PFSK-1 (cell line): ENCODE measurements at regions not wholly inside any gene's neighbourhood (a gene's known extent, or its start where the extent isn't known, plus 50 kb on each side); places are given as distances from the start of the nearest gene placed in this dataset.

Experiments
- FOXP2 ChIP-seq: optimal IDR thresholded peaks from 2 replicates; pipeline ENCODE3; 2011; ENCODE audit warnings: borderline replicate concordance, control low read depth, inconsistent platforms; ENCODE audit not compliant: insufficient read depth; ENCODE audit errors: extremely low read length, extremely low read depth
- POLR2AphosphoS5 ChIP-seq: IDR thresholded peaks from 2 replicates; pipeline ENCODE4 v1.6.1; 2012; ENCODE audit warnings: low read depth, mild to moderate bottlenecking, control low read depth, low read length, moderate library complexity
- REST ChIP-seq, 2 experiments: IDR thresholded peaks; 2 replicates each; pipeline versions ENCODE4 v1.6.1 to v1.8.0; 2011 to 2012; ENCODE audit warnings: low read depth in 2 of 2, low read length in 2 of 2, control low read depth in 1 of 2, inconsistent platforms in 1 of 2, mild to moderate bottlenecking in 1 of 2, moderate library complexity in 1 of 2; ENCODE audit not compliant: insufficient read depth in 1 of 2
- SIN3A ChIP-seq: IDR thresholded peaks from 2 replicates; pipeline ENCODE4 v1.6.1; 2012; ENCODE audit warnings: mild to moderate bottlenecking, low read length, moderate library complexity, borderline replicate concordance; ENCODE audit not compliant: insufficient read depth
- TAF1 ChIP-seq: IDR thresholded peaks from 2 replicates; pipeline ENCODE4 v1.6.1; 2012; ENCODE audit warnings: low read length, control low read depth, borderline replicate concordance; ENCODE audit not compliant: insufficient read depth

GRCh38 chr17:55969562-55970324 lies 183.5 kb upstream of the ANKFN1 start:
- TF ChIP-seq POLR2AphosphoS5 (no peak), REST (IDR thresholded peaks at IDR 0.05; ENCODE audit: insufficient read depth in 1 of 2, low read depth in 2 of 2, low read length in 2 of 2) (no peak), TAF1 (no peak), SIN3A (no peak), FOXP2 (no peak)
